HG02798 (cell line): ENCODE measurements at regions not wholly inside any gene's neighbourhood (a gene's known extent, or its start where the extent isn't known, plus 50 kb on each side); places are given as distances from the start of the nearest gene placed in this dataset.
"Not testable (repeated sequence)": the region's sequence is repeated elsewhere in the genome, so short reads cannot be mapped to it uniquely, and the experiment has no call there.

ENCODE experiments used
- ATAC-seq: cut with Tn5 transposase; IDR thresholded peaks from one replicate; pipeline ENCODE4 v1.9.1; 2021; ENCODE audit warnings: mild to moderate bottlenecking; ENCODE audit not compliant: unreplicated experiment, poor library complexity

GRCh38 chr3:106473576-106474475 is 605.0 kb upstream of the CBLB start:
- ATAC-seq, result no peak

DNA sequence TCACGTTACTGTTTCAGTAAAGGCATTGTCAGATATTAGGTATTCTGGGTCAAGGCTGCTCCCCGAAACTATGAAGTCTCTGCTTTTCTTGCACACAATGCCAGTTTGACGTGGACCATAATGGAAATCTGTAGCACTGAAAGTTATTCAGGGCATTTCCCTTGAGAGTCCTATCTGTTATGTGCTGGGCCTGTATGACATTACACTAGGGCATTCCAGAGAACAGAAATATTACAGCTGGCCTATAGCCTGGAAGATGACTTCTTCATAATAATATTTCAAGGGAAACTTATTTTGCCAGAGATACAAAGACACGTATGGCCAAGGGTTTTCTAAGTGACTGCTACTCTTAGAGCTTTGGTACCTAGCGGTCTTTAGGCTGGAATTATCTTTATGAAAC is 613.6 kb upstream of the CBLB start:
- ATAC-seq, result no peak

GRCh38 chr3:106485217-106485616 is 616.4 kb upstream of the CBLB start:
- no peak for ATAC-seq

- no peak for ATAC-seq
Observed at GRCh38 chr3:106485802-106486201, 617.0 kb upstream of the CBLB start.

GRCh38 chr3:106486945-106487639 is 618.3 kb upstream of the CBLB start:
- ATAC-seq, result not testable (repeated sequence)

DNA sequence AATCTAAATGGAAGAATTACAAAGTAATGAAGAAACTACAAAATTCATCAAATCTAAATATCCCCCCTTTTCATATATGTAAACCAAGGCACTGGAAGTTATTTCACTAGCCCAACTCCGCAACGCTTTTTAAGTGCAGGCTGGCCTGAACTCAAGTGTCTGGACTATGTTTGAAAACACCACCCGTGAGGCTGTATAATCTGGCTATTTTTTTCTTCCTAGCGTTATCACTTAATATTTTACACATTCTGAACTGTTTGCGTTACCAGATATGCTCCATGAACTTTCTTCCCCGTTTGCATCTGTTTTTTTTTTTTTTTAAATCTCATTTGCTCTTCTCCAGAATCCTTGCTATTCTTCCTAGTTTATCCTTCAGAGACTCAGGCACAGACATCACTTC is 619.5 kb upstream of the CBLB start:
- ATAC-seq, result no peak

- no peak for ATAC-seq
Observed at GRCh38 chr3:106491796-106492195, 623.0 kb upstream of the CBLB start.

GRCh38 chr3:106508331-106508893 is 639.6 kb upstream of the CBLB start:
- no peak for ATAC-seq

DNA sequence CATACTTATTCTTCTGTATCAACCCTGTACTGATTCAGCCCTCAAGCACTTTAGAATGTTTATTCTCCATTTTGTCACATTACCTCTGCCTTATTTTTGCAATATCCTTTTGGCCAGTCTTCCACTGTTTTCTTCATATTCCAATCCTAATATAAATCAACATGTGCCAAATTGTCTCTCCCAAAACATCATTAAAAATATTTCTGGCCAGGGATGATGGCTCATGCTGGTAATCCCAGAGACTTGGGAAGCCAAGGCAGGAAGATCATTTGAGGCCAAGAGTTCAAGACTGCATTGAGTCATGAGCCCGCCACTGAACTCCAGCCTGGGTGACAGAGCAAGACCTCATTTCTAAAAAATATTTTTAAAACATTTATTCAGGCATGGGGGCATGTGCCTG is 641.4 kb upstream of the CBLB start:
- no peak for ATAC-seq

GRCh38 chr3:106512846-106513245 is 644.0 kb upstream of the CBLB start:
- no peak for ATAC-seq

- ATAC-seq, result no peak
Observed at GRCh38 chr3:106514431-106514830, 645.6 kb upstream of the CBLB start.

DNA sequence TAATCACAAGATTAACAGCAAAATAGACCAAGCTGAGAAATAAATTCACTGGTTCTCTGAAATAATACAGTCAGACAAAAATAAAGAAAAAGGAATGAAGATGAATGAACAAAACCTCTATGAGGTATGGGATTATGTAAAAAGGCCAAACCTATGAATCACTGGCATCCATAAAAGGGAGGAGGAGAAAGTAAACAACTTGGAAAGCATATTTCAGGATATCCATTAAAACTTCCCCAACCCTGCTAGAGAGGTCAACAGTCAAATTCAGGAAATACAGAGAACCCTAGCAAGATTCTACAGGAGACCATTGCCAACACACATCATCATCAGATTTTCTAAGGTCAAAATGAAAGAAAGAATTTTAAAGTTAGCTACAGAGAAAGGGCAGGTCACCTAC is 649.7 kb upstream of the CBLB start:
- ATAC-seq, result no peak

DNA sequence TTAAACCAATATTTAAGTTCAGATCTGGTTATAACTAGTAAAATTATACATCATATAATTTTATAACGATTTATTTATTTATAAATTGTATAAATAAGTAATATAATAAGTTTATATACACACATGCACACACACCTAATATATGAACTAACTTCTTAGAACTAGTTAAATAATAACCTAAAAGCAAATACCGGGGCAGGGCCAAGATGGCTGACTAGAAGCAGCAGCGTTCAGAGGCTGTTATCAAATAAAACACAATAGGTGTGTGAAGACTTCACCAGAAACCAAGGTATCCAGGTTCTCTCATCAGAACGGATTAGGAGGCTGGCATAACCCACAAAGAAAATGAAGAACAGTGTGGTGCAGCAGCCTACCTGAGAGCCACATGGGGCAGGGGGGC is 653.6 kb upstream of the CBLB start:
- no peak for ATAC-seq

- no peak for ATAC-seq
Observed at GRCh38 chr3:106528932-106529331, 660.1 kb upstream of the CBLB start.

DNA sequence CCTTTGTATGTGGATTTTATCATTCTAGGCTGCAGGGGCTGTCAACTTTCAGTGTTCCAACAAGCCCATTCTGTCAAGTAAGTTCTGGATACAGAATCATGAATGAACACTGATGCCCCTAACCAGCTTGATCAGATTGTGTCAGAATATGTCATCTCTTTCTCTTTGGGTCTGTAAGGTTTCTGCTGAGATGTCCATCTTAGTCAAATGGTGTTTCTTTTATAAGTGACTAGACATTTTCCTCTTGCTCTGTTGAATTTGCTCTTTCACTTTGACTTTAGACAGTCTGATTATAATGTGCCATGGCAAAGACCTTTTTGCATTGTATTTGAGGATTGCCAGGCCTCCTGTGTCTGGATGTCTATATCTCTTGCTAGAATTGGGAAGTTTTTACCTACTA is 660.9 kb upstream of the CBLB start:
- no peak for ATAC-seq

- ATAC-seq, result no peak
Observed at GRCh38 chr3:106530367-106530766, 661.6 kb upstream of the CBLB start.

- ATAC-seq, result not testable (repeated sequence)
Observed at GRCh38 chr3:106531771-106532329, 663.0 kb upstream of the CBLB start.

DNA sequence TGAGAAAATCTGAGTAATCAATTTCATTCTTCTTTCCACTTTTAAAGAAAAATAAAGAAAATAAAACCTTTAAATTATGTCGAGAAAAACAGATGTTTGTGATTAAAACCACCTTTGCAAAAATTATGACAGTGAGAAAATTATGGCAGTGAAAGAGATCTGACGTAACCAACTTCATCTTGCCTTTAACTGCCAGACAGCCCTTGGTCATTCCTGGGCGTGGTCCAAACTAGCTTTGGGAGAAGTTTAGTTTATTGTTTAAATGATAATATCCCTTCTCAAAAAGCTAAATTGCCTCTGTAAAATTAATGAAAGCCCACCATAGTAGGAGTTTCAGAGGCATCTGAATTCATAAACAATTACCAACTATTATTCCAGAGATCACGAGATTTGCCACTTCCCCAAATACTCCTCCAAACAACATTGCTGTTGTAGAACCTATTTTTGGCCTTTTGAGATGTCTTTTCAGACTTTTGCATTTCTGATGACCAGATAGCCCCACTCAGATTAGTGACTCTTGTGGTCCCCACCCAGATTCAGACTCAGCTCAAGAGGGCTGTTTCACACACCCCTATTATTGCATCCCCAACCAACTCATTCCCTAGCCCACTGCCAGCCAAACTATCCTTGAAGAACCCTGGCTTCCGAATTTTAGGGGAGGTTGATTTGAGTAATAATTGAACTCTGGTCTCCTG is 664.4 kb upstream of the CBLB start:
- no peak for ATAC-seq

- no peak for ATAC-seq
Observed at GRCh38 chr3:106533788-106534160, 665.0 kb upstream of the CBLB start.

GRCh38 chr3:106534206-106534605 is 665.4 kb upstream of the CBLB start:
- no peak for ATAC-seq

DNA sequence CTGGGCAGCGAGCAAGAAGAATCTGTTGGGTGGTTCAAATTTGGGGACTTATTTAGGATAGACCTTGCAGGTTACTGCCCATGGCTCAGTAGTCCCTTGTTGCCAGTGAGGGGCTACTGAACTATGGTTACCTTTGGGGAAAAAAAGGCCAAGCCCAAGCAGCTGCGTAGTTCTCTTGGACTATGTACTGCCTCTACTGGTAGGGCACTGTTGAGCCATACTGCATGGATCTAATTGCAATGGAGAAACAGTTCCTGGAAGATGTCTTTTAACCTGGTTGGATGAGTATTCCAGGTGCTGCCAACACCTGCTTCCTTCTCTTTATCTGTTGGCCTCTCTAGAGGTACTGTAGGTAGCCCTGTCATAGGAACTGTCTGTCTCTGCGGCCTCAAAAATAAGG is 671.9 kb upstream of the CBLB start:
- no peak for ATAC-seq
